H1 (cell line): ENCODE measurements at regions not wholly inside any gene's neighbourhood (a gene's known extent, or its start where the extent isn't known, plus 50 kb on each side); places are given as distances from the start of the nearest gene placed in this dataset.

ENCODE experiments used
- CTCF ChIA-PET: fragments of 300-600 bp; sonication (Branson Sonifier 250); formaldehyde crosslinking; loops from one replicate; lab custom pipeline; 2021; ENCODE audit not compliant: partially characterized antibody; lab: Charles Lee
- POLR2A ChIA-PET: fragments of 300-600 bp; sonication (Branson Sonifier 250); formaldehyde crosslinking; loops from one replicate; lab custom pipeline; 2021; ENCODE audit warnings: inconsistent platforms; ENCODE audit not compliant: partially characterized antibody; lab: Charles Lee
- DNase-seq, 2 experiments: peaks; one replicate each; pipeline versions ENCODE4 v3.0.0 to v3.0.0-alpha.2; 2010 to 2022; ENCODE audit warnings: low spot score in 2 of 2, low read depth in 1 of 2, mixed read lengths in 1 of 2
- FAIRE-seq: peaks from 2 replicates; lab custom pipeline; 2011; peaks lifted over from hg19 to GRCh38; lab: Jason Lieb, UNC
- H2AFZ ChIP-seq: 2 replicates; pipeline ENCODE4 v1.8.1; 2012; ENCODE audit warnings: low read length, inconsistent platforms
- H2AK5ac ChIP-seq: 2 replicates; pipeline ENCODE4 v1.6.1; 2013; ENCODE audit warnings: low read depth, low read length
- H2BK120ac ChIP-seq: replicated peaks from 2 replicates; pipeline ENCODE3; 2013; ENCODE audit warnings: low read depth, low read length, inconsistent platforms
- H2BK12ac ChIP-seq: 2 replicates; pipeline ENCODE4 v1.6.1; 2013; ENCODE audit warnings: low read depth, low read length
- H2BK15ac ChIP-seq: 2 replicates; pipeline ENCODE4 v1.6.1; 2013; ENCODE audit warnings: low read length
- H2BK20ac ChIP-seq: 2 replicates; pipeline ENCODE4 v1.6.1; 2013; ENCODE audit warnings: low read length
- H2BK5ac ChIP-seq: 2 replicates; pipeline ENCODE4 v1.6.1; 2013; ENCODE audit warnings: low read depth, low read length
- H3K14ac ChIP-seq: 2 replicates; pipeline ENCODE4 v1.6.1; 2013; ENCODE audit warnings: inconsistent platforms; ENCODE audit not compliant: insufficient read length
- H3K18ac ChIP-seq: 2 replicates; pipeline ENCODE4 v1.6.1; 2013; ENCODE audit warnings: low read length; ENCODE audit errors: extremely low read depth
- H3K23ac ChIP-seq: 2 replicates; pipeline ENCODE4 v1.6.1; 2013; ENCODE audit warnings: inconsistent platforms; ENCODE audit not compliant: insufficient read length
- H3K23me2 ChIP-seq: 2 replicates; pipeline ENCODE4 v1.6.1; 2013; ENCODE audit warnings: low read depth, low read length
- H3K27ac ChIP-seq: 2 replicates; pipeline ENCODE4 v1.6.1; 2011; ENCODE audit warnings: low read depth, low read length, inconsistent platforms
- H3K27me3 ChIP-seq, 4 experiments: replicated peaks in 1 of 4; 1 replicate in 1 of 4; 2 replicates in 3 of 4; pipeline versions ENCODE4 v1.6.1 to v1.8.1; 2011 to 2013; ENCODE audit warnings: low read length in 3 of 4, mild to moderate bottlenecking in 3 of 4, inconsistent platforms in 2 of 4, mixed read lengths in 2 of 4, moderate library complexity in 1 of 4; ENCODE audit not compliant: control insufficient read depth in 3 of 4, insufficient read depth in 3 of 4; ENCODE audit errors: extremely low read depth in 1 of 4
- H3K36me3 ChIP-seq, 4 experiments: 2 replicates each; pipeline versions ENCODE4 v1.6.1 to v1.8.1; 2011 to 2013; ENCODE audit warnings: mild to moderate bottlenecking in 4 of 4, low read length in 3 of 4, moderate library complexity in 2 of 4, control low read depth in 1 of 4, inconsistent platforms in 1 of 4; ENCODE audit not compliant: insufficient read depth in 4 of 4, control insufficient read depth in 2 of 4
- H3K4ac ChIP-seq: replicated peaks from 2 replicates; pipeline ENCODE3; 2013; ENCODE audit warnings: low read length, low read depth, mixed read lengths, inconsistent platforms; ENCODE audit not compliant: insufficient read length
- H3K4me1 ChIP-seq, 4 experiments: replicated peaks in 1 of 4; 1 replicate in 1 of 4; 2 replicates in 3 of 4; pipeline versions ENCODE4 v1.6.1 to v1.8.1; 2011 to 2013; ENCODE audit warnings: low read length in 3 of 4, inconsistent platforms in 2 of 4, mixed read lengths in 1 of 4; ENCODE audit not compliant: insufficient read depth in 4 of 4, control insufficient read depth in 3 of 4
- H3K4me2 ChIP-seq, 2 experiments: 2 replicates each; pipeline versions ENCODE4 v1.6.1 to v1.8.1; 2011 to 2013; ENCODE audit warnings: low read depth in 2 of 2, low read length in 2 of 2, control low read depth in 1 of 2, inconsistent platforms in 1 of 2, mild to moderate bottlenecking in 1 of 2; ENCODE audit not compliant: insufficient read depth in 1 of 2
- H3K4me3 ChIP-seq, 4 experiments: fragments of 200-600, 300-600 bp in 1 of 4; sonication (generic), shearing (Covaris generic), sonication (Bioruptor Twin) in 1 of 4; 2 replicates each; pipeline versions ENCODE4 v1.5.1 to v1.8.1; 2011 to 2016; ENCODE audit warnings: low read length in 4 of 4, low read depth in 3 of 4, control low read depth in 2 of 4, inconsistent platforms in 2 of 4, mild to moderate bottlenecking in 2 of 4, mixed read lengths in 1 of 4, moderate library complexity in 1 of 4; ENCODE audit not compliant: insufficient read depth in 2 of 4; ENCODE audit errors: extremely low read depth in 1 of 4
- H3K56ac ChIP-seq: replicated peaks from 2 replicates; pipeline ENCODE3; 2013; ENCODE audit warnings: low read depth, mild to moderate bottlenecking, mixed read lengths, low read length, inconsistent platforms; ENCODE audit not compliant: insufficient read length
- H3K79me1 ChIP-seq: 2 replicates; pipeline ENCODE4 v1.6.1; 2013; ENCODE audit warnings: low read depth, low read length, control low read depth
- H3K79me2 ChIP-seq, 2 experiments: 2 replicates each; pipeline versions ENCODE4 v1.6.1 to v1.8.1; 2012 to 2013; ENCODE audit warnings: low read length in 2 of 2, mild to moderate bottlenecking in 2 of 2, inconsistent platforms in 1 of 2; ENCODE audit not compliant: insufficient read depth in 2 of 2, control insufficient read depth in 1 of 2
- H3K9ac ChIP-seq, 4 experiments: replicated peaks in 1 of 4; 1 replicate in 1 of 4; 2 replicates in 3 of 4; pipeline versions ENCODE4 v1.6.1 to v1.8.1; 2011 to 2013; ENCODE audit warnings: low read depth in 3 of 4, low read length in 3 of 4, control low read depth in 2 of 4, mild to moderate bottlenecking in 2 of 4, moderate library complexity in 2 of 4, inconsistent platforms in 1 of 4; ENCODE audit errors: extremely low read depth in 1 of 4
- H3K9me3 ChIP-seq, 2 experiments: 2 replicates each; pipeline versions ENCODE4 v1.6.1 to v1.8.1; 2012 to 2013; ENCODE audit warnings: mild to moderate bottlenecking in 2 of 2, moderate library complexity in 2 of 2, control low read depth in 1 of 2, inconsistent platforms in 1 of 2, low read depth in 1 of 2, low read length in 1 of 2, mixed read lengths in 1 of 2; ENCODE audit not compliant: insufficient read depth in 2 of 2
- H4K20me1 ChIP-seq, 2 experiments: replicated peaks in 1 of 2; 2 replicates each; pipeline versions ENCODE3 to v1.8.1; 2011 to 2013; ENCODE audit warnings: inconsistent platforms in 2 of 2, low read length in 2 of 2, mild to moderate bottlenecking in 1 of 2; ENCODE audit not compliant: insufficient read depth in 2 of 2, control insufficient read depth in 1 of 2
- H4K5ac ChIP-seq: 2 replicates; pipeline ENCODE4 v1.6.1; 2013; ENCODE audit warnings: low read length, low read depth, mixed read lengths, inconsistent platforms; ENCODE audit not compliant: insufficient read length
- H4K8ac ChIP-seq: 2 replicates; pipeline ENCODE4 v1.8.0; 2013; ENCODE audit warnings: mild to moderate bottlenecking, moderate library complexity, low read length, inconsistent platforms; ENCODE audit not compliant: insufficient read depth; ENCODE audit errors: extremely low read depth
- H4K91ac ChIP-seq: replicated peaks from 2 replicates; pipeline ENCODE3; 2013; ENCODE audit warnings: low read length, mixed read lengths, inconsistent platforms; ENCODE audit not compliant: insufficient read length
- BCL11A ChIP-seq, 2 experiments: IDR thresholded peaks; one replicate each; pipeline ENCODE4 v1.6.1; 2011; ENCODE audit warnings: low read depth in 2 of 2, low read length in 2 of 2, mild to moderate bottlenecking in 2 of 2
- CHD2 ChIP-seq: IDR thresholded peaks from 2 replicates; pipeline ENCODE4 v1.6.1; 2012; ENCODE audit warnings: low read length, improper control_type of control experiment
- FOSL1 ChIP-seq: IDR thresholded peaks from 2 replicates; pipeline ENCODE4 v1.6.1; 2011; ENCODE audit warnings: mild to moderate bottlenecking, low read depth, low read length, moderate library complexity; ENCODE audit not compliant: insufficient read depth
- PHF8 ChIP-seq: fragments of 200-600 bp; sonication (generic); conservative IDR thresholded peaks from 2 replicates; pipeline ENCODE4 v1.7.1; 2012; ENCODE audit warnings: low read depth, mild to moderate bottlenecking, inconsistent platforms, low read length, moderate library complexity
- WGBS, 2 experiments: shearing (Covaris generic) in 1 of 2; methylation state at CpG; one replicate each; pipeline versions ENCODE4 v1.1.6 to v1.1.7; 2013 to 2015; ENCODE audit warnings: low lambda C conversion rate in 2 of 2, mixed read lengths in 2 of 2, inconsistent platforms in 1 of 2, low coverage in 1 of 2, missing lambda C conversion rate in 1 of 2; ENCODE audit not compliant: insufficient replicate concordance in 2 of 2, insufficient coverage in 1 of 2, insufficient read length in 1 of 2; ENCODE audit errors: extremely low coverage in 1 of 2, missing lambda C conversion rate in 1 of 2; 5-methylcytosine and 5-hydroxymethylcytosine counted together

- H2BK20ac ChIP-seq = no peak overlapping the region
- no peak overlapping the region for H3K27ac ChIP-seq
- H3K9me3 ChIP-seq = no peaks in the 10 kb centered on the region
- H4K8ac ChIP-seq = no peak overlapping the region
- no peak overlapping the region for H2BK12ac ChIP-seq
- no peaks in the 10 kb centered on the region for H3K79me1 ChIP-seq
- H3K18ac ChIP-seq = no peak overlapping the region
- no peak overlapping the region for H2BK5ac ChIP-seq
- H2BK15ac ChIP-seq = no peak overlapping the region
- no peak overlapping the region for H4K5ac ChIP-seq
- H3K27me3 ChIP-seq = no peaks in the 10 kb centered on the region
- no peak for FAIRE-seq
- H3K56ac ChIP-seq = no peak overlapping the region
- 60% methylated on average over 1 of the region's 1 CpG; no CpG with 5 or more reads in 1 of the 2 experiments for WGBS, 2 experiments
- no peak overlapping the region for H4K91ac ChIP-seq
- H3K14ac ChIP-seq = no peak overlapping the region
- H3K4me1 ChIP-seq = no peaks in the 10 kb centered on the region
- no peak overlapping the region for H2BK120ac ChIP-seq
- no peak overlapping the region for H3K4ac ChIP-seq
- DNase-seq = no peak
- H2AK5ac ChIP-seq = no peak overlapping the region
- ChIA-PET POLR2A (no interaction called here), CTCF (no interaction called here)
- no peak overlapping the region for H3K23ac ChIP-seq
- no peaks in the 10 kb centered on the region for H4K20me1 ChIP-seq
- no peaks in the 10 kb centered on the region for H3K79me2 ChIP-seq
- H3K23me2 ChIP-seq = no peaks in the 10 kb centered on the region
- no peak overlapping the region for H3K4me2 ChIP-seq
- no peak overlapping the region for H2AFZ ChIP-seq
- no peak overlapping the region for H3K4me3 ChIP-seq
- H3K9ac ChIP-seq = no peak overlapping the region
- no peaks in the 10 kb centered on the region for H3K36me3 ChIP-seq
- no peak for TF ChIP-seq CHD2
- TF ChIP-seq PHF8 = no peak
- TF ChIP-seq FOSL1 = no peak
- TF ChIP-seq BCL11A (IDR thresholded peaks at IDR 0.05; ENCODE audit: low read depth in 2 of 2, low read length in 2 of 2) = no peak
These were observed 726.3 kb downstream of the EPHA4 start for GRCh38 chr2:220845766-220846273.
